Stimulated activated CD4-positive, alpha-beta T cell treated with anti-CD3 and anti-CD28 coated beads, Interleukin-1b, Interleukin-23, amount 100 ng/mL, for 4 hours (primary cell): ENCODE measurements at regions not wholly inside any gene's neighbourhood (a gene's known extent, or its start where the extent isn't known, plus 50 kb on each side); places are given as distances from the start of the nearest gene placed in this dataset.

Source experiments
- DNase-seq, 2 donors: peaks; one replicate each; pipeline ENCODE4 v3.0.0-alpha.2; 2020; ENCODE audit warnings: low read depth in 2 of 2

DNA sequence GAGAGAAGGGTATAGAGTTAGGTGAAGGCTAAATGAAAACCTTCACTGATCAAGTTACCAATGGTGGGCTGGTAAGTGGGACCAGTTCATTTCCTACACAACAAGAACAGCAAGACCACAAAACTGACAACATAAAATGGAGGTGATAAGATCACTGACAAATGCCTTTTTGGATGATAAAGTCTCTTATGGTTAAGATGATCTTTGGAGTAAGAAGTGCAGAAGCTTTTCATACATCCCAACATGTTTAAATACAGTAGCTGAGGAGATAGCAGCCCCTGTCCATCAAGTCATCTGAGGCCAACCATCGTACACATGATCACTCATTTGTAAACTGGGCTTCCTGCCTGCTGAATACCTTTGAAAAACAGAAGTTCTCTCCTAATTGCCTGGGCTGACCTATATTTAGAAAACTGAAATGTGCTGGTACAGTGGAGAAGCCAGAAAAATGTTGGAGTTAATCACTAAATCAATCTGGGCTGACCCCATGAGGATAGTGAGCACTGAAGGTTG lies 259.0 kb upstream of the ZFHX3 start:
- no peak for DNase-seq

DNA sequence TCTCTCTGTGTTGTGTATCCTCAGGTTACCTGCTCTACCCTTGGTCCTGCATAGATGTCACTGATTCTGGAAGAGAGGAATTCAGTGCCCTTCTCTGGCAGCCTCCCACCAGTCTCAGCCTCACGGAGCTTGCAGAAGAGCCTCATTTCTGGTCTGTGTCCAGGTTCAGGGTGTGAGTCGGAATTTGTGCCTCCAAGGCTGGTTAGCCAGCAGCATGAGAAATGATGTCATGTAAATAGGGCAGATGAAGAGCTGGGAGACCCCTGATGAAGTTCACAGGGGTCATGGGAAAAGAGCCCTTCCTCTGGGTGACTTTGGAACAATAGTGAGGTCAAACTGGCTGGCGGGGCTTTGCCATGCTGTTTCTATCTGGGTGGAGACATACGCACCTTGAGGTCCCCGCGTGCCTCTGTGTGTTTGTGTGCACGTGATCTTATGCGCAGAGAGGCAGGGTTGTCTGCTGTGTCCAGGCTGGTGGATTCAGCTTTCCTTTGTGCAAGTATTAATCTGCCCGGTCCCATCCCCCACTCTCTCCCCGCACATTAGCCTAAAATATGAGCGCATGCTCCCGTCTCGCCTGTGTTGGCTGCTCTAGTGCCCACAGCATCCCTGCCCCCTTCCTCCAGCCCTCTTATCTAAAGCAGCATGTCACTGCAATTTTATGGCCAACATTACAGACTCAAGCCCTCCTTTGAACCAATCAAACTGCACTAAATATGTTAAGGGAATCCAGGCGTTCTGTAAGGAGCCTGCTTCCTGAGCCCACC lies 256.3 kb upstream of the ZFHX3 start:
- no peak for DNase-seq

DNA sequence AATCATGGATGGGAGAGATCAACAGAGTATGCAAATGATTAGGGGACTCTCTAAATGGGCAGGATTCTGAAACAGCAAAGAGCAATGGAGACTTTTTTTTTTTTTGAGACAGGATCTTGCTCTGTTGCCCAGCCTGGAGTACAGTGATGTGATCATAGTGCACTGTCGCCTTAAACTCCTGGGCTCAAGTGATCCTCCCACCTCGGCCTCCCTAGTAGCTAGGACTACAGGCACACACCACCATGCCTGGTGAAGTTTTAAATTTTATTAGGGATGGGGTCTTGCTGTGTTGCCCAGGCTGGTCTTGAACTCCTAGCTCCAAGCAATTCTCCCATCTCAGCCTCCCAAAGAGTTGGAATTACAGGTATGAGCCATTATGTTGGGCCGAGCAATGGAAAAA lies 255.0 kb upstream of the ZFHX3 start:
- DNase-seq = no peak

DNA sequence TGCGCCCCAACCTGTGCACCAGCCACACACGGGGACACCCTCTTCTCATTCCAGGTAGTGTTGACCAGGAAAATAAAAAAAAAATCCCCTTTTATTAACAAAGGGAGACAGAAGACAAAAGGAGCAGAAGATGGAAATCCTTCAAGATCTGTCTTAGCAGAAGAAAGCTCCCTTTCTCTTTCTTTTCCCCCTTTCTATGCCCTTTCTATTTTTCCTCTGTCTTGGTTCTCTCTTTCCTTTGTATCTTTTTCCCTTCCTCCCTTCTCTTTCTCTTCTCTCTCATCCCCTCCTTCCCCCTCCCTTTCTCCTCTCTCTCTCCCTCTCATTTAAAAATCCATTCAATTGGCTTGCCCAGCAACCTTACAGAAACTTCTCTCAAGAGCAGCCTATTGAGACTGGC lies 254.1 kb upstream of the ZFHX3 start:
- no peak for DNase-seq

DNA sequence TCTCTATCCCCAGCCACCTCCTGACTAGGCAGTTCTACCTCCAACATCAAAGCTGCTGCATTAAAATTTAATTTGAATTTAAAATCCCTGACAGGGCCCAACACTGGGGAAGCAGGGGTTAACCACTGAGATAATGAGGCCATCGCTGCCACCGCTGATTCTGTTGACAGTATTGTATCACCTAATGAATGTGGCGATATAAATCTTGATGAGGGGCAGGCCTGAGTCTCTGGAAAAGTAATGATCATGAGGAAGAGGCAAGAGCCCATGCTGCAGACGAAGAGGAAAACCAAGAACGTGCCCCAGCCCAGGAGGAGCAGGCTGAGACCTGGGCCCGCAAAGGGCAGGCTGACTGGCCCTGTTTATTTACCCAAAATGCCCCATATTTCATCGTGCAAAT lies 251.4 kb upstream of the ZFHX3 start:
- no peak for DNase-seq

DNA sequence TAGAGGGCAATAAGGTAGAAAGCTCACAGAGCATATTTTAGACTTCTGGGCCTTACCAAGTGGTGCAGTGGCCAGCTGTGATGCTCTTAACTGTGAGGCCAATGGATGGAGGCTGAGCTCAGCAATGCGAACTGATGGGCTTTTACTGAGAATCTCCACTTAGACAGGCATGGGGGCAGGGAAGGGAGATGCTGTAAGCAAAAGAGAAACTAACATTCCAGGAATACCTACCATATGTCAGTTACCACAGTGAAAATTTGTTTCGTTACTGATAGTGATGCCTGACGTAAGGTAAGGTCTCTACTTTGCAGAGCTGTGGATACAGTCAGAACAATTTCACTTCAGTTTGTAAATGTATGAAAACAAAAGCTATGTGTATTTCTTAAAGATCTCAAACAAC lies 250.6 kb upstream of the ZFHX3 start:
- DNase-seq = no peak

DNA sequence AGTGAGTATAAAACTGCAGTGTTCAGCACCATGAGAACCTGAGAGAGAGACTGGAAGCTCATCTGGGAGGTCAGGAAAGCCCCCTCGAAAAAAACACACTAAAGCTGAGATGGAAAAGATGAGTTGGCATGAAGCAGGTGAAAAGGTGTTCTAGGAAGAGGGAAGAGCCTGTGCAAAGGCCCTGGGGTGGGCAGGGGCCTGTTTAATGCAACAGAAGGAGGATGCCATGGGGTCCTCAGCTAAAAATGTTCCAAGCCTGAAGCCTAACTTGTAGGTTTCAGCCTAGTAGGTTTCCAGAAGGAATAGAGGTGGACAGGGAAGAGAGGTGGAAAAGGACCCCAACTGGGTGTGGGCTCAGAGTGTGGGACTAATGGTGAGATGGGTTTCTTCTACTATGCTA lies 242.3 kb upstream of the ZFHX3 start:
- DNase-seq = no peak

DNA sequence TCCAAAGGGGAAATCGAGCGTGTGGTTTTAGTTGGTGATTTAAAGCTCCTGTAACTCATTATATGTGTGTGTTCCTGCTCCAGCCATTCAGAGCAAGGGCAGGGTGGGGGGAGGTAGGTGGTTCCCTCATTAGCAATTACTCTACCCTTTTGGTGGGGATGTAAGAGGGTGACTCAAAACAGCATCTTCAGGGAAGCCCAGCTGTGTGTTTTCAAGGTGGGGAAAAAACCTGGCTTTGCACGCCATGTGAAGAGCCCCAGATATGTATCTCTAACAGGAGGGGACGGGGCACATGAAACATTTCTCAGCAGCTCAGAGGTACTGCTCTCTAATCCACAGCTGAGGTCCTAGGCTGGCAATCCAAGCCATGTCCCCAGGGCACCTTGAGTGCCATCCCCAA lies 241.3 kb upstream of the ZFHX3 start:
- DNase-seq = no peak

DNA sequence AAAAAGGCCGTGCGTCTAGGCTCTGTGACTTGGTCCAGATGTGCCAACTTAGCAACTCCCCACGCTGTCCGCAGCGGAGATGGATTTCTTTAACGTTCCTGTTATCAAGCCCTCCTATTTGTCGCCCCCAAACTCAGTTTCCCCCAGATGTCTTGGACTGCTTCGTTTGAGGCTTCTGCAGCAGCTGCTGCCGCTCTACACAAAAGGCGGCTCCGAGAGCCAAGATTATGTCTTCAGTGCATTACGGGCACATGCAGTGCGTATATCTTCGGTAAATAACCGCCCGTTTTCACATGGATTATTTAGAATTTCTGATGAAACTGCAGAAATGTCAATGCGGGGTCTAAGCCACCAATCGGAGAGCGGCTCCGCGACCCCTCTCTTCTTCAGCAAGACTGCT lies 240.6 kb upstream of the ZFHX3 start:
- no peak for DNase-seq

DNA sequence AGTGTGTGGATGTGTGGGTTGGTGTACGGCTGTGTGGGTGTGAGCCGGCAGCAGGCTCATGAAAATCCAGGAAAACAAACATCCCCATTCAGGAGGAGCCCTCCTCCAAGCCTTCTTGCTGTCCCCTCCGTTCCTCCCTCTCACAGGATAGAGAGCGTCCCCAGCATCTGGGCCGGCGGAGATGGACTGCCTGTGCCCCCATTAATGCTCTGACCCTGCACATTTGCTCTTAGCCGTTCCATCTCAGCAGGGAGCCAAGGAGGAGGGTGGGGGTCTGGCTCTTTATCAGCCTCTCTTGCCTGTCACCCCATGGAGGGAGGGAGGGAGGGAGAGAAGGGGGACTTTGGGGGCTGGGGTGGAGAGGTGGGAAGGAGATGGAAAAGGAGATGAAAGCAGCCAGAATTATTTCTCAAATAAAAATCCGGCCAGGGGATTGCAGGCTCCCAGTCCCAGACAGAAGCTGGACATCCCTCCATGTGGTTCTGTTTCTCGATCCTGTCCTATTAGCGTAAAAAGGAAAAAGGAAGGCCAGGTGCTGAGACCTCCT lies 240.0 kb upstream of the ZFHX3 start:
- DNase-seq = no peak

DNA sequence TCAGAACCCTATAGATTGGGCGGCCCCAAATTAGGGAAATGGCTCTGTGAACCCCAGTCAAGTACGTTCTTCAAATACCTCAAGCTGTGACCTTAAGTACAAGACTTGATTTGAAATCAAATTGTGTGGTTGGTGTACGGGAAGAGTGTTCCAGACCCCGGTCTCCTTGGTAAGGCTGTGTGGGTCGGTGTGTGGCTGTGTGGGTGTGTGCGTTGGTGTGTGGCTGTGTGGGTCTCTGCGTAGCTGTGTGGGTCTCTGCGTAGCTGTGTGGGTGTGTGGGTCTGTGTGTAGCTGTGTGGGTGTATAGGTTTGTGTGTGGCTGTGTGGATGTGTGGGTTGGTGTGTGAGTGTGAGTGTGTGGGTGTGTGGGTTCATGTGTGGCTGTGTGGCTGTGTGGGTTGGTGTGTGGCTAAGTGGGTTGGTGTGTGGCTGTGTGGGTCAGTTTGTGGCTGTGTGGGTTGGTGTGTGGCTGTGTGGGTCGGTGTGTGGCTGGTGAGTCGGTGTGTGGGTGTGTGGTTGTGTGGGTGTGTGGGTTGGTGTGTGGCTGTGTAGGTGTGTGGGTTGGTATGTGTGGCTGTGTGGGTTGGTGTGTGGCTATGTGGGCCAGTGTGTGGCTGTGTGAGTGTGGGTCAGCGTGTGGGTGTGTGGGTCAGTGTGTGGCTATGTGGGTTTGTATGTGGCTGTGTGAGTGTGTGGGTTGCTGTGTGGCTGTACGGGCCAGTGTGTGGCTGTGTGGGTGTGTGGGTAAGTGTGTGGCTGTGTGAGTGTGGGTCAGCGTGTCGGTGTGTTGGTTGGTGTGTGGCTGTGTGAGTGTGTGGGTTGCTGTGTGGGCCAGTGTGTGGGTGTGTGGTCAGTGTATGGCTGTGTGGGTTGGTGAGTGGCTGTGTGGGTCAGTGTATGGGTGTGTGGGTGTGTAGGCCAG lies 238.7 kb upstream of the ZFHX3 start:
- DNase-seq = no peak

DNA sequence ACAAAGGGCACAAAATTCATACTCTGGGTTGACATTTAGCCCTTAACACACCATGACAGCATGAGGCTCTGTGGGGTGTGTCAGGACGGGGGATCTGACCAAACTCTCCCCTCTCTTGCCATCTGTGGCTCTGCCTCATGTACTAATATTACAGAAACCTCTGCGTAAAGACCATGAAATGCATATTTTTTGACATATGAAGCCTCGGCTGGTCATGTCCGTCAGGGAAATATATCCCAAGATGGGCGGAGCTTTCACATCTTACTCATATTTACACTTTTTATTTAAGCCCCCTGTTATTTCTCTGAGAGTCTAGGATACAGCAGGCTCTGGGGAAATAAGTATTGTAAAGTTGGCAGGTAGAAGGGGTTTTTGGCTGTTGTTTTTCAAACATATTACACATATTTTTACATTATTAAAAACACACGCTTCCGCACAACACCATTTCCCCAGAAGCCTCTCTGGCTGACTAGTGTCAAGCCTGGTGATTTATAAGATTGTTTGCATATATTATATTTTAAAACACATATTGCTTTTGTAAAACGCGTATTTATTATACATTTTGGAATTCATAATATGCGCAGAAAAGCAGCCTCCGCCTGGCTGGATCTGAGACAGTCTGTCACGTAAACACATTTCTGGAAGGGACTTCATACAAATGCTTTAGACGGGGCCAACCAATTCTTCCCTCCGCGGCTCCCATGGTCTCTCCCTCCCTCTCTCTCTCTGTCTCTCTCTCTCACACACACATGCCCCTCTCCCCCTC lies 237.7 kb upstream of the ZFHX3 start:
- no peak for DNase-seq

DNA sequence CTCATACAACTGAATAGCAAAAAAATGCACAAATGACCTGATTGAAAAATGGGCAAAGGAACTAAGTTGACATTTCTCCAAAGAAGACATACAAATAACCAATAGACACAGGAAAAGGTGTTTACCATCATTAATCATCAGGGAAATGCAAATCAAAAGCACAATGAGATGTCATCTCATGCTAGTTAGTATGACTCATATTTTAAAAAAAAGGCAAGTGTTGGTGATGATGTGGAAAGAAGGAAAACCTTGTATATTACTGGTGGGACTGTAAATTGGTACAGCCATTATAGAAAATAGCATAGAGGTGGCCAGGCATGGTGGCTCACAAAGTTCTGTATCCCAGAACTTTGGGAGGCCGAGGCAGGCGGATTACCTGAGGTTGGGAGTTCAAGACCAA lies 232.5 kb upstream of the ZFHX3 start:
- DNase-seq = no peak

DNA sequence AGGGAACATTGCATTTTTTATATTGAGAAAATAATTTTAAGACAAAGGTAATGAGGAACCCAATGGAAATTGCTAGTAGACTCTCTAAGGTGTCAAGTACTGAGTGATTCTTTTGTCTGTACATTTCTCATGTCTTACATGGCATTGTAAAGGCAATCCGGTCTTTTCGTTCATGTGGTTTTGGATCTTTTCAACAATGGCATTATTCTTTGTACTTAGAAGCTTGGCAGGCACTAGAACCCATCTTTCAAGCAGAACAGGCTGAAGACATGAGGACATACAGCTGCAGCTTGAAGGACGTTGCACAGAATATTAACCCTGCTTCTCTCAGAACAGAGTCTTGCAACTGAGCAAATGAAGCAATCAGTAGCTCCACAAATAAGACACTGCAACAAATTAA lies 231.5 kb upstream of the ZFHX3 start:
- no peak for DNase-seq

DNA sequence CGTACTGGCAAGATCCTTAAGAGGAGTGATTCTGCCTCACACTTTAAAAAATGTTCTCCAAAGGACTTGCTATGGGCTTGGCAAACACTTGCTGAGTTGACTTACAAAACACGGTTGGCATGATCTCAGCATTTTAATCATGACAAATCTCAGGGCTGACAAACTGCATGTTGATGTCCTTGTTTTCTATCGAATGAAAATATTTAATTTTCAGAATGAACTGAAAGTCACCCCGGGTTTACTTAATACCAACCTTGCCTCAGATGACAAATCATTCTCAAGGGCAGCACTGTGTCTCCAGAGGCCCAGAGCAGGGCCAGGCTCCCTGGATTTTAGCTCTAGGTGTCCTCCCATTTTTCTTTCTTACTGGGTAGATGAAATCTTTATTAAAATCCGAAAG lies 229.1 kb upstream of the ZFHX3 start:
- DNase-seq = no peak

DNA sequence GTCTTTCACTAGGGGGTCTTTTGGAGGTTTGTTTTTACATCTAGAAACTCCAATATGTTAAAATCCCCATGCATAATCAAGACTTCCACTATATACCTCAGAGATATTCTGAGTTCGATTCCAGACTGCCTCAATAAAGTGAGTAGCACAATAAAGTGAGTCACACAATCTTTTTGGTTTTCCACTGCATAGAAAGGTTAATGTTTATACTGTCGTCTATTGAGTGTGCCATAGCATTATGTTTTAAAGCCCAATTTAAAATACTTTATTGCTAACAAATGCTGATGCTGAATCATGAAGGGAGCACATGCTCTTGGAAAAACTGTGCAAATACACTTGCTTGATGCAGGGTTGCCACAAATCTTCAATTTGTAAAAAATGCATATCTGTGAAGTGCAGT lies 227.5 kb upstream of the ZFHX3 start:
- no peak for DNase-seq

DNA sequence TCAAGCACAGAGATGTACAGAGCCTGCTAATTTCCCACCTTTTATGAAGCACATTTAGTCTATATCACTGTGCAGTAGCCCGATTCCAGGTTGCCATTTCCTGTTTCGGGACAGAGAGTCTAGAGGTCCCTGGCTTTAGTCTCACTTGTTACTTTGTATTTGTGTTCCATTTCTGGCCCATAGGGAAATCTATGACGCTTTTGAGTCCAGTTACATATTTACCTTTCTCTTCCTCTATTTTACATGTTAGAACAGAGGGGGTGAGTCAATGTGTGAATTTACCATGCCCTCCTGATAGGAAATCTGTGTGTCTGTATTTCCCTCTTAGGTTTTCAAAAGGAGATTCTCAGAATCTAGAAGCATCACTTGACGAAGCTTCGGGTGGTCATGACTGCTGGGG lies 227.1 kb upstream of the ZFHX3 start:
- DNase-seq = no peak

DNA sequence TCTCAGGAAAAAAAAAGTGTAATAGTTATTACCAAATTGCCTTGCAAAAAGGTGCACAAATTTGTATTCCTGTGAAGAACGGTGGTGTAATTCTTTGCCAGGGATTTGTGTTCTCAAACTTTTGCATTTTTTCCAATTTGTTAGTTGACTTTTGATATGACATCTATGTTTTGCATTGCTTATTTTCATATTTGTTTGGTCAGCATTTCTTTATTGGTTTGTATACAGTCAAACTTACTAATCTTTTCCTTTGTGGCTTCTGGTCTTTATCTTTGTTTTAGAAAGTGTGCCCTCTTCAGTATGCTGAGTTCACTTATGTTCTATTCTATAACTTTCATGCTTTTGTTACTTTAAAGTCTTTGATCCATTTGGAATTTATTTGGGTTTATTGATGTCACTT lies 226.2 kb upstream of the ZFHX3 start:
- DNase-seq = no peak

DNA sequence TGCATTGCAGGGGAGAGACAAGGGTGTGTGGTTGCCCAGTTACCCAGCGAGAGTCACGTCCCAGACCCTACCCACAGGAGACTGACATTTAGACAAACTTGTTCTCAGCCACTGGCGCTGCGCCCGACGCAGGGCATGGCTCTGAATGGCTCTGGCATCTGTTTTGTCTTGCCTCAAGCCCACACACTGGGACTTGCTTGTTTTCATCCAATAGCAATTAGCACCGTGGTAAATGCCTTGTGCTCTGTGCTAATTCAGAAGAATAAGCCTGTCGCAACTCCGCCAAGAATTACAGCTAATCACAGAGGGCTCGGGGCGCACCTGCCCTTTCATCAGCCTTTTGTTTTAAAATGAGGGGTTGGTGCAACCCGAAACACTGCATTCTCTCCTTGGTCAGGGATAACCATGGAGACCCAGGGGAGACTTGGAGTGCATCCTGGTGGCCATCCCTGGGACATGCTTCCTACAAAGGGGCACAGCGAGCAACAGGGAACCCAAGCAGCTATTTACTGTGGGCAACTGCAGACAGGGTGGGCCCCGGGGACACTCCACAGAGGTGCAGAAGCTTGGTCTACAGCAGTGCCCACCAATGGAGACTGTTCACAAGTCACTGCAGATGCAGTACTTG lies 220.6 kb upstream of the ZFHX3 start:
- DNase-seq = no peak

DNA sequence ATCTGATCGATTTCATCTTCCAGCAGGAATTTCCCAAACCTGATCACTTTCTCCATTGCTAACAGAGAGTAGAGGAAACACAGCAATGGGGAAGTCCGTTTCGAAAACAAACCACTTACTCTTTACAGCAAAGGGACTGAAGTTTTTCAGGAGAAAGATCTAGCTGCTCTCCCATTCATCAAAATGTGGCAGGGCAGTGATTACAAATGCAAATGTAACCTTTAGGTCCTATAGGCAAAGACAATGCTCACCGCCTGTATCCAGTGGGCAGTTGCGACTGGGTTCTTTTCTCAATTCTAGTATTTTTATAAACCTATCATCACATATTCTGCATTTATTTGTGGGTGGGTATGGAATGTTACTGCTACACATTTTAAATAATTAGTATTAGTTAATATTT lies 218.0 kb upstream of the ZFHX3 start:
- DNase-seq = no peak

DNA sequence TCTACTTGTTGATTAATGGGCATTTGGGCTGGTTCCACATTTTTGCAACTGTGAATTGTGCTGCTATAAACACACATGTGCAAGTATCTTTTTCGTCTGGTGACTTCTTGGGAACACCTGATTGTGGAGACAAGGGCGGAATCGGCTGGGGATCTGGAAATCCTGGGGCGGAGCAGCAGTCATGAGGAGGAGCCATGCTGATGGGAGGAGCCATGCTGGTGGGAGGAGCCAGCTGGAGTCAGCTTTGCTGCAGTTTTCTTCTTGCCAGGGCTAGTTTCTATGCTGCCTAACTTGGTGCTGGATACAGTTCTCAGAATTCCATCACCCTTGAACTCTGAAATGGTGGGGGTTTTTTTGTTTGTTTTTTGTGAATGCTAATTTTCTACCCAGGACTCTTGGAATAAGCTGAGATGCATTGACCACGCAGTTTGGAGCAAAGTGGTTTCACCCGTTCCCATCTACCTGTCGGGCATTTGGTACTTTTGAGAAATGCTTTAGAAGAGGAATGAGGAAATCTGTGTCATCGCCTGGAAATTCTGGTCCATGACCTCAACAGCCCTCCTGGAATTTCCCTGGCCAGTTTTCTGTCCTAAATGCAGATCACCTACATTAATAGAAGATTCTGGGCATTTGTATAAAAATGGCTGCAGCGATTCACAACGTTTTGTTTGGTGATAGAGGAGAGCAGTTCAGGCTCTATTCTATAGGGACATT lies 217.4 kb upstream of the ZFHX3 start:
- no peak for DNase-seq
